ENCODE measurements at regions not wholly inside any gene's neighbourhood (a gene's known extent, or its start where the extent isn't known, plus 50 kb on each side); places are given as distances from the start of the nearest gene placed in this dataset.

DNA sequence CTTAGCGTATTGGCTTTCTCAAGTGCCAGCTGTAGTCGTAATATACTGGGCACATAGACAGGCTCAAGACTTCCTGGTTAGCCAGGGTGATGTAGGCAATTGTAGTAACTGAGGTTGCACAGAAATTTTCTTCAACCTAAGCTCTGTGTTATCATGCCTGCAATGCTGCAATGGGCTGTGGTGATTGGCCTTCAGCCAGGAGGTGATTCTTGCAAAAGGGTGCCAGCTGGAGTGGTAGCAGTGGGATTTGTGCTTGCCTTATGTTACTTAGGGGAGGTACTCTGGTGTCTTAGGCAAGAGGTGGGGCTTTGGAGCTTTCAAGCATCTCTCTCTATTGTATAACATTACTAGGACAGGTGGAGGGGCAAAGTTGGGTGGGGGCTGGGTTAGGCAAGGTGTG, 495.1 kb downstream of the CDH11 start:
- Histone ChIP-seq H3K36me3 (no peaks in the 10 kb centered on the region), H3K9me3 (no peaks in the 10 kb centered on the region), H3K27me3 (replicated peaks; ENCODE audit: insufficient read depth) (no peaks in the 10 kb centered on the region), H3K4me3 (no peak overlapping the region), H3K27ac (no peak overlapping the region), H3K4me1 (replicated peaks) (no peaks in the 10 kb centered on the region)
- TF ChIP-seq POLR2AphosphoS5 (IDR thresholded peaks at IDR 0.05) (no peak), POLR2A (IDR thresholded peaks at IDR 0.05) (no peak), CTCF (IDR thresholded peaks at IDR 0.05) (no peak)
- WGBS, result 88% methylated on average over 2 of the region's 2 CpGs
- intact Hi-C loops (cut with DNase I), result no loop called here
- DNase-seq (ENCODE audit: low spot score), result no peak

GRCh38 chr16:64621616-64622015, 500.2 kb downstream of the CDH11 start:
- no peaks in the 10 kb centered on the region for H3K36me3 ChIP-seq
- no peak for DNase-seq (ENCODE audit: low spot score)
- no peak overlapping the region for H3K27ac ChIP-seq
- H3K4me1 ChIP-seq (replicated peaks), result no peaks in the 10 kb centered on the region
- H3K4me3 ChIP-seq, result no peak overlapping the region
- 59% methylated on average over 1 of the region's 1 CpG for WGBS
- no peaks in the 10 kb centered on the region for H3K27me3 ChIP-seq (replicated peaks; ENCODE audit: insufficient read depth)
- no peak for TF ChIP-seq POLR2AphosphoS5 (IDR thresholded peaks at IDR 0.05)
- no peak for TF ChIP-seq POLR2A (IDR thresholded peaks at IDR 0.05)
- no peak for TF ChIP-seq CTCF (IDR thresholded peaks at IDR 0.05)
- H3K9me3 ChIP-seq, result no peaks in the 10 kb centered on the region
- intact Hi-C loops (cut with DNase I), result no loop called here

- no peak overlapping the region for H3K27ac ChIP-seq
- intact Hi-C loops (cut with DNase I), result no loop called here
These were observed 503.9 kb downstream of the CDH11 start for GRCh38 chr16:64617836-64618476.

DNA sequence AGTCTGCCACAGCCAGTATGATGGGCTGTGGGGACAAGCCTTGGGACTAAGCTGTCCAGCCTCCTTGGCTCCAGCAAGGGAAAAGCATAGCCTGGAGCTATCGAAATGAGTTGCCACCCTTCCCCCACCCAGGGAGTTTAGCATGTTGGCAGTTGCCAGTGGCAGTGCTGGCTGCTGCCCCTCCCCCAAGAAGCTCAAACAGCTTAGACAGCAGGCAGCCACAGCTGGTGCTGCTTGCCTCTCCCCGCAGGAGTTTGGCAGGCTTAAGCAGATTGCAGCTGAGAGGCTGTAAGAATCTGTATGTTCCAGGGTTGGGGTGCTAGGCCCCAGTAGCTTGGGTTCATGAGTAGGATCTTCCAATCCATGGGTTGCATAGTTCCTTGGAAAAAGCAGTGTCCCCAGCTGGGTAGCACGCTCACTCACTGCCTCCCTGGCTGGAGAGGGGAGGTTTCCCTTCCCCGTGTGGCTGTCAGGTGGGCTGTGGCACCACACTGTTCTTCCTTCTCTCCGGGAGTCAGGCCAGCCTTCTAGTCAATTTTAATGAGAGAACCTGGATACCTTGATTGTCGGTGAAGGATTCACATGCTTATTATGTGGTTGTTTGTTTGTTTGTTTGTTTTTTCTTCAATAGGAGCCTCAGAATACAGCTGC, 506.1 kb downstream of the CDH11 start:
- Histone ChIP-seq H3K36me3 (no peaks in the 10 kb centered on the region), H3K27me3 (replicated peaks; ENCODE audit: insufficient read depth) (no peaks in the 10 kb centered on the region), H3K4me1 (replicated peaks) (no peaks in the 10 kb centered on the region), H3K9me3 (no peaks in the 10 kb centered on the region), H3K4me3 (no peak overlapping the region), H3K27ac (no peak overlapping the region)
- 46% methylated on average over 6 of the region's 6 CpGs for WGBS
- TF ChIP-seq CTCF (IDR thresholded peaks at IDR 0.05), result no peak
- TF ChIP-seq POLR2AphosphoS5 (IDR thresholded peaks at IDR 0.05), result no peak
- no peak for TF ChIP-seq POLR2A (IDR thresholded peaks at IDR 0.05)
- intact Hi-C loops (cut with DNase I), result no loop called here
- no peak for DNase-seq (ENCODE audit: low spot score)

More at GRCh38 chr16:64617836-64618476, 503.9 kb downstream of the CDH11 start:
- no peaks in the 10 kb centered on the region for H3K36me3 ChIP-seq
- no peaks in the 10 kb centered on the region for H3K9me3 ChIP-seq
- no peak for DNase-seq (ENCODE audit: low spot score)
- H3K4me3 ChIP-seq, result no peak overlapping the region
- TF ChIP-seq CTCF (IDR thresholded peaks at IDR 0.05) (no peak), POLR2AphosphoS5 (IDR thresholded peaks at IDR 0.05) (no peak), POLR2A (IDR thresholded peaks at IDR 0.05) (no peak)
- 55% methylated on average over 1 of the region's 1 CpG for WGBS
- no peaks in the 10 kb centered on the region for H3K4me1 ChIP-seq (replicated peaks)
- no peaks in the 10 kb centered on the region for H3K27me3 ChIP-seq (replicated peaks; ENCODE audit: insufficient read depth)

GRCh38 chr16:64596196-64596595, 525.7 kb downstream of the CDH11 start:
- H3K27ac ChIP-seq, result no peak overlapping the region
- no peaks in the 10 kb centered on the region for H3K4me1 ChIP-seq (replicated peaks)
- no peaks in the 10 kb centered on the region for H3K9me3 ChIP-seq
- no peaks in the 10 kb centered on the region for H3K27me3 ChIP-seq (replicated peaks; ENCODE audit: insufficient read depth)
- TF ChIP-seq CTCF (IDR thresholded peaks at IDR 0.05) (no peak), POLR2A (IDR thresholded peaks at IDR 0.05) (no peak), POLR2AphosphoS5 (IDR thresholded peaks at IDR 0.05) (no peak)
- no peaks in the 10 kb centered on the region for H3K36me3 ChIP-seq
- no peak overlapping the region for H3K4me3 ChIP-seq
- intact Hi-C loops (cut with DNase I), result no loop called here
- no peak for DNase-seq (ENCODE audit: low spot score)

All from prostate gland (tissue), 2 donors.